ENCODE measurements at regions not wholly inside any gene's neighbourhood (a gene's known extent, or its start where the extent isn't known, plus 50 kb on each side); places are given as distances from the start of the nearest gene placed in this dataset.
"Not testable (repeated sequence)": the region's sequence is repeated elsewhere in the genome, so short reads cannot be mapped to it uniquely, and the experiment has no call there.

DNA sequence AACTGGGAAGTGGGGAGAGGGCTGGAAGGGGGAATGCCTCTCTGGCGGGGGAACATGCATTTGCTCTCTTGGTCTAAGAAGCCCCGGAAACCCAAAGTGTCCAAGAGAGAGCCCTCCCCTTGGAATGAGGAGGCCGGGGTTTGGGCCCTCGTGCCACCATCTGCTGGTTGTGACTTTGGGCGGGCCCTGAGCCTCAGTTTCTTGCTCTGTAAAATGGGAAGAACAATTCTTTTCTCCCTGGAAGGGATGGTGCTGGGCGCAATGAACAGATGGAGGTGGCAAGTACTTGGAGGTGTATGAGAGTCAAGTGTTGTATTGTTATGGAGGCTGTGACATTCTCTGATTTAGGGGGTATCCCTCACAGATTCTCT is 69.9 kb upstream of the TARDBP start:
- no peak for DNase-seq

DNA sequence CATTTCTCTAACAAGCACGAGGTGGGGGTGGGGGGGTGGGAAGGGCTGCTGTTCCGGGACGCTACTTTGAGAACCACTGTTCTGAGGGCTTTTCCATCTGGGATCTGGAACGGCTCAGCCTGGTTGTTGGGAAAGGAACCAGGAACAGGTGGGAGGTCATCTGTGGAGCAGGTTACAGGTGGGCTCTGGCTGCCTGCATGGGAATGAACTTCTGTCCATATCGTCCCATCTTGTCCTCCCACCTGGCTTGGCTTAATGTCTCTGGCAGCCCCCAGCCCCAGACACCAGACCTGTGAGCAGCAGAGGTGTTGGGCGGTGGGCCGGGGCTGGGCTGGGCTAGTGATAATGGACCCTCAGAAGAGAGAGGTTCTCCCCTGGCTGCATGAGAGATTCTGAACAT is 69.4 kb upstream of the TARDBP start:
- DNase-seq, result no peak

DNA sequence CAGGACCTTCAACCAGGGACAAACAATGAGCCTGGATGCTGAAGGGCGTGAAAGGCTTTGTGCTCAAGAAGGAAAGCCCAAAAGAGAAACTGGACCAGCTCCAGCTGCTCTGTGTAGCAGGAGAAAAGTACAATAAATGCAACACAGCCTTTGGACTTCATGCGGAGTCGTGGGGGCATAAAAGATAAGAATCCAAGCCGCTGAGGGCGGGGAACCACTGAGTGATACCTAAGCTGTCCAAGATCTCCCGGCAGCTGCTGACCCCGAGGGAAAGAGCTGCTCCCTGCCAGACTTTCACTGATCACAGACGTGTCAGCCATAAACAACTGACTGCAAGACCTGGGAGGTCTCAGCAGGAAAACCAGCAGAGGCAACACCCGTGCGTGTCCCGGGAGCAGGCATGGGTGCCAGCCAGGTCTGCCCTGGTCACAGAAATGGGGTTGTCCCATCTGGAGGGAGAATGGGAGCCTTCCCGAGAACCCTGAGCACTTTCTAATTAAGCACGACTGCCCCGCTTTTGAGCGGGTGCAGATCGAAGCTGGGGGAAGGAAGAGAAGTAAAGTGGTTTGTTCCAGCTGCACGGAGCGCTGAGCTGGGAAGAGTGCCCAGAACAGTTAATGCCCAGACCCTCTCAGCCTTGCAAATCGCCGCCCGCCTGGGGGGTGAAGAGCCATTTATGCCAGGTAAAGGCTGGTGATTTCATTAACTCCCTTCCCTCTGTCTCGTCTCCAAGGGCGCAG is 68.3 kb upstream of the TARDBP start:
- no peak for DNase-seq

DNA sequence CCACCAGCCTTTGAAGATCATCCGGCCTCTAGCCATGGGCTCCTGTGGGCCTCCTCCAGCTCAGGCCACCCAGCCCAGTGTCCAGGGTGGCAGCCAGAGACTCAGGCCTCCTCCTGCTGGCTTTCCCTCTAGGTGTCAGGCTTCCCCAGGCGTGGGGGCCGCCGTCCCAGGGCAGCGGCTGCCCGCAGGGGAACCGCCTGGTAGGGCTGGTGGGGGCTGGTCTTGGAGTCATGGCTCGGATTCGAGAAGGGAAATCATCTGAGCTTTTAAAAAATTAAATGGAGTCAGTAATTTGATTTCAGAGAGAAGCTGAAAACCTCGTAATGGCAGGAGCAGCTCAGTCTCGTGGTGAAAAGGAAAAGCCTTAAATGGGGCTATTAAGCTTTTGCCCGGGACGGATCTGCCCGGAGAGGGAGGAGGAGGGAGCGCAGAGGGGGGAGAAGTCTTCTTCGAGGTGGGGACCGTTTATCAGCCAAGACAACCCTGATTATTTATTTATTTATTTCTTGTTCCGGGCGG is 66.4 kb upstream of the TARDBP start:
- no peak for DNase-seq

DNA sequence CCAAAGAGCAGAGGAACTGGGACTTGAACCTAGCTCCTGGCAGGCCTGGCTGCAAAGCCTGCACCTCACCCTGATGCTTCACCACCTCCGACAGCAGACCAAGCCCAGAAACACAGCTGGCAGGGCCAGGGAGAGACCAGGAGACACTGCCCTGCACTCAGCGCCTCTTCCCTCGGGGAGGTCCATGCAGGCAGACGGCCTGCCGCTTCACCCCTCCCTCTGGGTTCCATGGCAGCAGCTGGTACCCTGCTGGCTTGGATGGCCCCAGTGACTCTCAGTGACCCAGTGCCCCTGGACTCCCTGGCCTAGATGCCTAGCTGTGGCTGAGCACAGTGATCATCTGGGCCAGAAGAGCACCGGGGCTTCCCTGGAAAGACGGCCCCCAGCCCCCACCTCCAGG is 65.3 kb upstream of the TARDBP start:
- no peak for DNase-seq

DNA sequence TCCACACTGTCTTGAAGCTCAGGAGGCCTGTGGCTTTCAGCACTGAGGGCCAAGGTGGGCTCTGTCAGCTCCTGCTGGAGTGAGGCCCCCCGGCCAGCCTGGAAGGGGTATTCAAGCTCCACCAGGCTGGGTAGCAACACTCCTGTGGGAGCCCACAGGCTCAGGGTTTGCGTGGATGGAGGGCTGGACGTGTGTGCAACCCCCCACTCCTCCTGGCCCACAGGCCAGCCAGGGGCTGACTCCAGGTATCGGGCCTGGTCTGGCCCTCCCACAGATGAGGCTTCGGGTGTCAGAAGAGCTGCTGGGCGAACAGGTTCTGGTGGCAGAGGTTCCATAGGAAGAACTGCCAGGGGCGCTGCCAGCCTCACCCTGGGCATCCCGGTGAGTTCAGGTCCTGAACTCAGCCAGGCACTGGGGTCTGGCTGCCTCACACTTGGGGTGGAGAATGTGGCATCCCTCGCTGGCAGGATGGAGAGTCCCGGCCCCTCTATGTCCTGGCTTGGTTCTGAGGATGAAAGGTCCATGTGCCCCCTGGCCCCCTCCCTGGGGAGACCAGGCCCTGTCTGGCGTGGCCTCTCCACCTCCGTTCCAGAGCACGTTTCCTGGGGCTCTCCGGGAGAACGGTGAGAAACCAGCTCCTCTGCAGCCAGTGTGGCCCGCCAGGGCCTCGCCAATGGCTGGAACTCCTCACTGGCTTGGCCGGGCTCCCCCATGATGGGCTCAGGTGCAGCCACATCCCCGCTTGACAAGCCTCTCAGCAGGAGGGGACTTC is 64.6 kb upstream of the TARDBP start:
- DNase-seq, result no peak

DNA sequence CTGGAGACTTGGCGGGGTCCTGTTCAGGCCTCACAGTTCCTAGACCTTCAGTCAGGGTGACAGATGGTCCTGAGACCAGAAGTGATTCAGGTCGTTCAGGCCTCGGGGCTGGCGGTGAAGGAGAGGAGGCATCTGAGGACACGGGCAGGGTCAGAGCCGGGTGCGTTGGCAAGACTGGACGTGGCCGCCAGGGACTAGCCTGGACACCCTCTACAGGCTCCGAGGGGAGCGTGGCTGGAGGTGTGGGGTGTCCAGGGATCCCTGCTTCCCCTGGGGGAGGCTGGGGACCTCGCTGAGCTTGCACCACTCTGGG is 64.0 kb upstream of the TARDBP start:
- no peak for DNase-seq

DNA sequence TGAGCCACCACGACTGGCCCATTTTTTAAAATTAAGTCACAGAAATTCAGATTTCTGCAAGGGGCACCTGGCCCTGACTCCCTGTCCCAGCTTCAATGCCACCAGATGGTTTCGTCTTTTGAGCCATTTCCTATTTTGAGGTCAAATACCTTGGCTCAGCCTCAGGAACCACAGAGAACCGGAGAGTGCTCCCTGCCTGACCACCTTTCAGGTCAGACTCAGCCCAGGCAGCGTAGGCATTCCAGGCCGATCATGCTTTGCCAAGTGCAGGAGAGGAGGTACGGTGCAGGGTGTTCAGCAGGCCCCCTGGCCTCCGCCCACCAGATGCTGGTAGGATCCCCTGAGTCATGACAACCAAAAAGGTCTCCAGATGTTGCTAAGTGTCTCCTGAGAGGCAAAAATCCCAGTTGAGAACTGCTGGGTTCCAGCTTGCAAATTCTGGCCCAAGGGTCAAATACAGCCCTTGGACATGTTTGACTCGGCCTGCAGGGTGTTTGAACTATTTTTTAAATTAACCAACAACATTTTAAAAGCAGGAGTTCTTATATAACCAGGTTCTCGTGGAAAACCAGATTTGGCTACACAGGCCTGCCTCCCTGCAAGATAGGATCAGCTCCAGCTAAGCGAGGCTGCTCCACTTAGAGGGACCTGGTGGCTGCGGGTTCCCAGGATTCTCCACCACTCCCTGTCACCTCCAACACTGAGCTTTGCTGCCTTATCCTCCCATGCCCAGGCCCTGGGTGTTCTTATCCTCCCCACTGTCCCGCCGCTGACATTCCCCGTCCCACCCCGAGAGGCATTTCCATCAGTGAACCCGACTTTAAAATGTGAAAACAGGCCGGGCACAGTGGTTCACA is 61.9 kb upstream of the TARDBP start:
- no peak for DNase-seq

DNA sequence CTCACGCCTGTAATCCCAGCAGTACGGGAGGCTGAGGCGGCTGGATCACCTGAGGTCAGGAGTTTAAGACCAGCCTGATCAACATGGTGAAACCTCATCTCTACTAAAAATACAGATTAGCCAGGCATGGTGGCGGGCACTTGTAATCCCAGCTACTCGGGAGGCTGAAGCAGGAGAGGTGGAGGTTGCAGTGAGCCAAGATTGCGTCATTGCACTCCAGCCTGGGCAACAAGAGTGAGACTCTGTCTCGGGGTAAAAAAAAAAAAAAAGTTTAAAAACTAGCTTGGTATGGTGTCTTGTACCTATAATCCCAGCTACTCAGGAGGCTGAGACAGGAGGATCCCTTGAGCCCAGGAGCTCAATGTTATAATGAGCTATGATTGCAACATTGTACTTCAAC is 61.2 kb upstream of the TARDBP start:
- DNase-seq, result not testable (repeated sequence)

DNA sequence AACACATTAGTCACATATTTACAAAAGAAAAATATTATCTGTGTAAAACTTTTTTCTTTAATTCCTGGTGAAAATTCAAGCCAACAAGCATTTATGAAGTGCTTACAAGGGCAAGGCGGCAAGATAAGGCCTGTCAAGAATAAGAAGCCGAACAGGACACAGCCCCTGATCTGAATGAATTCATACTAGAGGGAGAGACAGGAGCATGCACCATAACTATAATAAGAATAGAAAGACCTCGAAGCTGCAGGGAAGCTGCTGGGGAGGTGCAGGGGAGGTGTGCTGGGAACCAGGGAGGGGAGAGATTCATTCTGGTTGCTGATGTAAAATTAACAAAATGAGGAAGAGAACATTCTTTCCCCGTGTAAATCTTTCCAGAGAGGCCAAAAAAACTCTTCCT is 60.5 kb upstream of the TARDBP start:
- DNase-seq, result no peak

DNA sequence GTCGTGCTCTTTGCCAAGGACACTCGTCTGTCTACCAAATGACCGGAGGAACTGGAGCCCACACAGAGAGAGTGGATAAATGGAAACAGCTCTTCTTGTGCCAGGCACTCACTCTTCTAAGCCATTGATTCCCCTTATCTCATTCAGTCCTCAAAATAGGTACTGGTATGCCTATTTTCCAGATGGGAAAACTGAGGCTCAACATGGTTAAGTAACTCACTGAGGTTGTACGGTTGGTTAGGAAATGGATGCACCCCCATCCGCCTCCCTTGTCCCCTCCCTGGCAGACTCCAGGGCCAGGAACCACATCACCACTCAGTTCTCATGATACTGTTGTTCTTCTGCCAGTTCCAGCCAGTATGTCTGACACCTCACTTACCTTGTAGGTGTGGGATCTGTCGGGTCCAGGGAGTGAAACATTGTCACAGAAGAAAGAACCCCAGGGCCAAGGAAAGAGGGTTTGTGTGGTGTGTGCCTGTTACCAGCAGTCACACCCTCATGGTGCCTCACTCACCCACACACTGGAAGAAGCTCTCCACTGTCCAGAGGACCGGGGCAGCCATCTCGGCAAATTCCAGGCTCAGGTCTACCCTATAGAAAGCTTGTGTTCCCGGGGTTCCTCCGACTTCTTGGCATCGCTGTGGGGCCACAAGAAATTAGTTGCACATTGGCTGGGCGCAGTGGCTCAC is 58.8 kb upstream of the TARDBP start:
- no peak for DNase-seq

DNA sequence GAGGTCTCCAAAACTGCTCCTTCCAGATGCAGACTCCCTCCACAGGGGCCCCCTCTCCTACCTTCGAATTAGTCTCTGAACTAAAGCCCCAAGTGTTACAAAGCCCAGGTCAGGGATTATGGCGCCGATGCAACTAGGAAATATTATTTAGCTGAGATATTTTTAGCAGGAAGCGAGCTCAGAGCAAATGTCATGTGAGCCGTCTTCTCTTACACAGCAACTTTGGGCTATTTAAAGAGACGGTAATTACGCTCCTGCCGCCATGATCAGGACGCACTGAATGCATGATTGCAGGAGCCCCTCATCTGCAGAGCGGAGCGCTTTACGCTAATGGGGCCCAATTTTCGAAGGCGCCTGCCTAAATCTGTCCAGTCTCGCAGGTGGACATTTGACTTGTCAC is 55.3 kb upstream of the TARDBP start:
- no peak for DNase-seq

DNA sequence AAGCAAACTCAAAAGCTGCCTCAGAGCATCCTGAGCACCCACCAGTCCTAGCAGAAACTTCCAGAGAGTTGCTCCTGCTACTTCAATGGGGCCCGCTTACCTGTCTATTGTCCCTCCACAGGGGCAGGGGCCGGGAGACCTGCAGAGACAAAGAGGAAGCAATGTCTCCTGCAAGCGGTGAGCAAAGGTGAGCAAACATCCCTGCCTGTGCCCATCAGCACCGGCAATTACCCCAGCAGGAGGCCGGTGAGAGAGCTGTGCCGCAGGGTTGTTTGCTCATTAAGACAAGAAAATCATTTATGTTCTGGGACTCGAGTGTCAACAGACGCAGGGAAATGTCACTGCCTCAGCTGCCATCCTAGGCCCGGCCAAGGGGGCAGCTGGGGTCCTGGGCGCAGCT is 53.8 kb upstream of the TARDBP start:
- DNase-seq, result no peak

DNA sequence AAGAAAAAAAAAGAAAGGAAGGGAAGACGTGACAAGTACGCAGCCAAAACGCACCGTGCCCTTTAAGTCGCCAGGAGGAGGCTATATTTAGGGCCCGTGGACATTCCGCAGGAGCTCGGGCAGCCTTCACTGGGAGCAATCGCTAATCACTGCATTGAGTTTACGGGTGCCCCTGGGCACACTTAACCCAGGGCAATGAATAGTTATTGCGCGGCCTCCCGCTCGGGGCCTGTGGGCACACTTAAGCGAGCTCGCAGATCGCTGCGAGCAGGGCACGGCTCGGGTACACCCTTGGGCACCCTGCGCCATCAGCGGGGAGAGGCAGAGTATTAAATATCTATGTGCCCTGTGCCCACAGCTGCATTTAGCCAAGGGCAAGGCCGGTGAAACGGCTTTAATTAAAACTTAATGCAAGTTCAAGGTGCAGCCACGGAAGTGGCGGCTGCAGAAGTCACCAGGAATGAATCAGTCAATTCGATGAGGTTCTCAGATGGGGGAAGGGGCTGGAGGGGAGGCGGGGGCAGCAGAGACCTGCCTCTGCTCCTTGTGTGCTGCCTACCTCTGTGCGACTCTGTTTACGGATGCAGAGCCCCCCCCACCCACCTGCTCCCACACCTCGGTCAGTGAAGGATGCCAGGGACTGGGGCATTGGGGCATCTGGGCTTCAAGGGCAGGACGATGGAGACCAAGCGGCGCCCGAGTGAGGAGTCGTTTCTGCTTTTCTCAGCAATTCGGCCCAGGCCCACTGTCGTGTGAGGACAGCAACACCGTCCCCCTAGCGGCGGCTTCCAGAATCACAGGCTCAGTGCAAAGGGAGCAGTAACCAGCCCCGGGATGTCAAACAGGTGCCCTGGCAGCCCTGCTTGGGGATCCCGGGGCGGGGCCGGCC is 51.8 kb upstream of the TARDBP start:
- DNase-seq, result peak; percentile 79

DNA sequence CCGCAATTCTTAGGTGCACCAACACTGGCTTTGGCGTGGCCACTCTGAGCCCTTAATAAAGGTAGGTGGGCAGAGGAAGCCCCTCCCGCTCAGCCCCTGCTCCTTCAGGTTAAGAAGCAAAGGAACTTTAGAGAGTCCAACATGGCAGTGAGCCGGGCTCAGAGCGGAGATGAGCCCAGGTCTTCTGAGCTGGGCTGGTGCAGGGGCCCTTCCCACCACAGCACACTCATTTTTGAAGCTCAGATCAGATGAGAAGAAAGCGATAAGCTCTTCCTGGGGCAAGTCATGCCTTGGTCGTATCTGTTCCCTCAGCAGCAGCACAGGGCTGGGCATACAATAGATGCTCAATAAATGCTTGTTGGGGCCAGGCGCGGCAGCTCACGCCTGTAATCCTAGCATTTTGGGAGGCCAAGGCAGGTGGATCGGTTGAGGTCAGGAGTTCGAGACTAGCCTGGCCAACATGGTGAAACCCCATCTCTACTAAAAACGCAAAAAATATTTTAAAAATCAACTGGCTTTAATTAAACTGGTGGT is 51.1 kb upstream of the TARDBP start:
- DNase-seq, result no peak

DNA sequence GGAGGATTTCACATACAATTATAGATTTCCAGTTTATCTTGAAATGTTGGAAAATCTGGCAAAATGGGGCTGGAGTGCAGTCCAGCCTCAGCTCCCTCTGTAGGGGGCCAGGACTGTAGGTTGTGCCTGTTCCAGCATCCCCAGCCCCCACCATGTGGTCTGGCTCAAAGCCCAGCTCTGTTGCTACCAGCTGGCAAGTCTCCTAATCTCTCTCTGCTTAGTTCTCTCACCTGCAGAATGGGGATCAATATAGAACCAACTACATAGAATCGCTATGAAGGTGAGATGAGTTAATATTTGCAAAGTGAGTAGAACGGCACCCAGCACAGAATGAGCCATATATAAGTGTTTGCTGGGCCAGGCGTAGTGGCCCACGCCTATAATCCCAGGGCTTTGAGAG is 50.0 kb upstream of the TARDBP start:
- DNase-seq, result no peak
